ENCODE measurements at regions not wholly inside any gene's neighbourhood (a gene's known extent, or its start where the extent isn't known, plus 50 kb on each side); places are given as distances from the start of the nearest gene placed in this dataset.

DNA sequence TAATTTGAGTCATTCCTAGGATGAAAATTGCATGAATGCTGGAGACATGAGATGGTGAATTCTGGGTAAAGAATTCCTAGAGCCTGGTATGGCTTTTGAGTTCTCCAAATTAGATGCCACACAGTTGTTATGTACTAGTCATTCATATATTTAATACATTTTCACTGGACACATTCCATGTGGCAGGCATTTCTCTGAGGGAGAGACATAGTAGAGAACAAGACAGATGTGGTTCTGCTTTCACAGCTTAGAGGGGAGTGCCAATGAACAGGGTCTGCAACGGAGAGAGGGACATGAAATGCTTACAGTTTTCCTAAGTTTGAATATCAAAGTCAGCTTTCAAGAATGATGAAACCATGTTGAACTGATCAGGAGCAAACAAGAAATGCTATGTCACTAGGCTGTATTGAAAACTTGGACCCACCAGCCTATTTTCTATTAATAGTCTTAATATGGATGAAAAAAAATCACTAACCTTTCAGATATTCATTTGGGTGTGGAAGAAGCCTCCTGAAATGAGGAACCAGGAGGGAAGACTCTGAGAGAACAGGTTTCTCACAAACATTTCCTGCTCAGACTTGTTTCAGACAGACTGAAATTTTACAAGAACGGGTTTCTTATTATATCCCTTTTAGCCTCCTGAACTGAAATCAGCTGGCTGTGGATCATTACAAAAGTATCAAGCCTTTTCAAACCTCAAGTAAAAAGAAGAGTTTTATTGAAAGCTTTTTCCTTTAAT, 276.0 kb upstream of the TET2 start:
- H3K4me1 Mint-ChIP-seq: no peaks in the 10 kb centered on the region
- H3K27ac Mint-ChIP-seq: no peak overlapping the region
- H3K9me3 Mint-ChIP-seq: no peaks in the 10 kb centered on the region
- H3K27me3 Mint-ChIP-seq (ENCODE audit: low read depth): no peaks in the 10 kb centered on the region
- TF ChIP-seq, protein P1, sequence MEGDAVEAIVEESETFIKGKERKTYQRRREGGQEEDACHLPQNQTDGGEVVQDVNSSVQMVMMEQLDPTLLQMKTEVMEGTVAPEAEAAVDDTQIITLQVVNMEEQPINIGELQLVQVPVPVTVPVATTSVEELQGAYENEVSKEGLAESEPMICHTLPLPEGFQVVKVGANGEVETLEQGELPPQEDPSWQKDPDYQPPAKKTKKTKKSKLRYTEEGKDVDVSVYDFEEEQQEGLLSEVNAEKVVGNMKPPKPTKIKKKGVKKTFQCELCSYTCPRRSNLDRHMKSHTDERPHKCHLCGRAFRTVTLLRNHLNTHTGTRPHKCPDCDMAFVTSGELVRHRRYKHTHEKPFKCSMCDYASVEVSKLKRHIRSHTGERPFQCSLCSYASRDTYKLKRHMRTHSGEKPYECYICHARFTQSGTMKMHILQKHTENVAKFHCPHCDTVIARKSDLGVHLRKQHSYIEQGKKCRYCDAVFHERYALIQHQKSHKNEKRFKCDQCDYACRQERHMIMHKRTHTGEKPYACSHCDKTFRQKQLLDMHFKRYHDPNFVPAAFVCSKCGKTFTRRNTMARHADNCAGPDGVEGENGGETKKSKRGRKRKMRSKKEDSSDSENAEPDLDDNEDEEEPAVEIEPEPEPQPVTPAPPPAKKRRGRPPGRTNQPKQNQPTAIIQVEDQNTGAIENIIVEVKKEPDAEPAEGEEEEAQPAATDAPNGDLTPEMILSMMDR (IDR thresholded peaks at IDR 0.05; ENCODE audit: unreplicated experiment in 3 of 3): no peak
- H3K36me3 Mint-ChIP-seq (ENCODE audit: low read depth): no peaks in the 10 kb centered on the region
- H3K4me3 Mint-ChIP-seq: no peak overlapping the region

DNA sequence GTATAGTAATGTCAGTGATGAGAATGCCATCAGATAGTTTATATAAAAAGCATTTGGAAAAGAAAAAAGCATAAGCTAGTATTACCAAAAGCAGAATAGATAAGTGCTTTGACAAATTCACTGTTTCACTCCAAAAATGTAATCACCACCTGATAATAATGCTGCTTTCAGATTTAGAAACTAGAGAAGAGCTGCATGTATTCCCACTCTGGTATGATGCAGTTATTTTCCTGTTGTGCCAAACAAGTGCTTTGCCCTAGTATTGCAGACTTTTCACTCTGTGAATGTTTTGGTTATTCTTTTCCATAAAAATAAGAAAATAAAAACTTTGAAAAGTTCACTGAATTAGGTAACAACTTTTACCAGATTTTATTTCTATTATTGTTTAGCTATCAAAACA, 267.7 kb upstream of the TET2 start:
- TF ChIP-seq, protein P1 (IDR thresholded peaks at IDR 0.05; ENCODE audit: unreplicated experiment in 3 of 3): no peak
- Mint-ChIP-seq H3K27me3 (ENCODE audit: low read depth) (peaks cover 6% of the 10 kb centered on the region), H3K4me1 (peaks cover 6% of the 10 kb centered on the region), H3K4me3 (no peak overlapping the region), H3K36me3 (ENCODE audit: low read depth) (no peaks in the 10 kb centered on the region), H3K9me3 (no peaks in the 10 kb centered on the region), H3K27ac (no peak overlapping the region)

DNA sequence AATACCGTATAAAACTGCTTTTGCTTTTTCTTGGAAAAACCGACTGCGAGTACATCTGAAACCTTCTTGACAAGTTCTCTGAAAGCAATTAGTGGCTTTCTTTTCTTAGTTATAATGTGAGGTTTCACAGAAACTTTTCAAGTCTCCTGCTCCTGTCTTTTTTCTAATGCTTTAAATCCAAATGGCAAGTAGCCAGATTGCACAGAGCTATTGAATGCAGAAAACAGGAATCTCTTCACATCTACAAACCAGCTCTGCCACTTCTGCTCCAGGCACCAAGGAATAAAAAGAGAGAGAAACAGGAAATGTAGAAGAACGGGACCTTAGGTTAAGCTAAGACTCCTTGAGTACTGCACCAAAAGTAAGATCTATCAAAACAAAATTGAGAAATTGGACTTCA, 267.3 kb upstream of the TET2 start:
- H3K4me1 Mint-ChIP-seq: peaks cover 6% of the 10 kb centered on the region
- no peaks in the 10 kb centered on the region for H3K36me3 Mint-ChIP-seq (ENCODE audit: low read depth)
- no peak overlapping the region for H3K4me3 Mint-ChIP-seq
- H3K27me3 Mint-ChIP-seq (ENCODE audit: low read depth): peaks cover 6% of the 10 kb centered on the region
- H3K27ac Mint-ChIP-seq: no peak overlapping the region
- no peaks in the 10 kb centered on the region for H3K9me3 Mint-ChIP-seq
- TF ChIP-seq, protein P1 (IDR thresholded peaks at IDR 0.05; ENCODE audit: unreplicated experiment in 3 of 3): no peak

DNA sequence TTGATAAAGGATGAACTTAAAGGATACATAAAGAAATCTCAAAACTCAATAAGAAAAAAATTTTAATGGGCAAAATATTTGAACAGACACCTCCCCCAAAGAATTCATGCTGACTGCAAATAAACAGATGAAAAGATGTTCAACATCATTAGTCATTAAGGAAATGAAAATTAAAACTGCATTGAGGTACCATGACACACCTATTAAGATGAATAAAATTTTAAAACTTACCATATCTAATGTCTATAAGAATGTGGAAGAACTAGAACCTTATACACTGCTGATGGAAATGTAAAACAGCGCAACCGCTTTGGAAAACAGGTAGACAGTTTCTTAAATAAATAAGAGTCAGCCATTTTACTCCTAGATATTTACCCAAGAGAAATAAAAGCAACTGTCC, 266.8 kb upstream of the TET2 start:
- no peaks in the 10 kb centered on the region for H3K36me3 Mint-ChIP-seq (ENCODE audit: low read depth)
- TF ChIP-seq, protein P1 (IDR thresholded peaks at IDR 0.05; ENCODE audit: unreplicated experiment in 3 of 3): no peak
- H3K9me3 Mint-ChIP-seq: no peaks in the 10 kb centered on the region
- H3K27ac Mint-ChIP-seq: no peak overlapping the region
- no peak overlapping the region for H3K4me3 Mint-ChIP-seq
- peaks cover 6% of the 10 kb centered on the region for H3K4me1 Mint-ChIP-seq
- peaks cover 6% of the 10 kb centered on the region for H3K27me3 Mint-ChIP-seq (ENCODE audit: low read depth)

DNA sequence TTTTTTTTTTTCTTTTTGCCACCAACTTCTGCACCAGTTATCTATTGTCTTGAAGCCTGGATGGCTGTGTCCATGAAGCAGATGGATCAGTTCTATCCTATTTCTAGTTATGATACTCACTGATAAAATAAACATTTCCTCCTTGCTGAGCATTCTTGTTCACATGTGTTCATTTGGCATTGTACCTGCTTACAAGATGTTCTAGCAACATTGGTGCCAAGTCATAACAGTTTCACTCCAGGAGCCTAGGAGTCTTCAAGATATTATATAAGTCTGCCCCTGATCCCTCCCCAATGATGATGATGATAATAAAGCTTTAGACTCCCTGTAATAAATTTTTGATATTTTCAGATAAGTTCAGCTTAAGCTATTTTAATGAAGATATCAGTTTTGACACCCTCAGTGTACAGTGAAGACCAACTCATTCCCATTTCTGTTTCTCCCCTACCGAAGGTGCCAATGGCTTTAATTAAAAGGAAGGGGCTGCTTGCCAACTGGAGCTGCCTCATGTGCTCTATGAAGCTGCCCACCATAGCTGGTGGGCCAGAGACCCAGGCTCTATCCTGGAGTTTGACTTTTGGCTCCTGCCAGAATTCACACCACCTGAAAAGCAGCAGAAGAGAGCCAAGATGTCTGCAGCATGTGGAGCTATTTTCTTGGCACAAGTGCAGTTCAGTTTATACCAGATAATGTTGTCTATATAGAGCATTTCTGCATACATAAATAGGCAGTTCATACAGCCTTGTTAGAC, 265.4 kb upstream of the TET2 start:
- Mint-ChIP-seq H3K4me1 (peaks cover 6% of the 10 kb centered on the region), H3K36me3 (ENCODE audit: low read depth) (no peaks in the 10 kb centered on the region), H3K9me3 (no peaks in the 10 kb centered on the region), H3K4me3 (no peak overlapping the region), H3K27ac (no peak overlapping the region), H3K27me3 (ENCODE audit: low read depth) (peaks cover 3% of the 10 kb centered on the region)
- TF ChIP-seq, protein P1 (IDR thresholded peaks at IDR 0.05; ENCODE audit: unreplicated experiment in 3 of 3): no peak
